ENCODE measurements at regions not wholly inside any gene's neighbourhood (a gene's known extent, or its start where the extent isn't known, plus 50 kb on each side); places are given as distances from the start of the nearest gene placed in this dataset.
"Not testable (repeated sequence)": the region's sequence is repeated elsewhere in the genome, so short reads cannot be mapped to it uniquely, and the experiment has no call there.

GRCh38 chr3:69480986-69481385 is 95.1 kb upstream of the FRMD4B start:
- DNase-seq: not testable (repeated sequence)

GRCh38 chr3:69474186-69474585 is 88.3 kb upstream of the FRMD4B start:
- no peak for DNase-seq

- no peak for DNase-seq
Measured at GRCh38 chr3:69472093-69472492, 86.2 kb upstream of the FRMD4B start.

- no peak for DNase-seq
Measured at GRCh38 chr3:69463531-69463930, 77.6 kb upstream of the FRMD4B start.

- no peak for DNase-seq
Measured at GRCh38 chr3:69462826-69463100, 76.9 kb upstream of the FRMD4B start.

GRCh38 chr3:69462022-69462825 is 76.3 kb upstream of the FRMD4B start:
- no peak for DNase-seq

- DNase-seq: no peak
Measured at GRCh38 chr3:69460034-69460433, 74.1 kb upstream of the FRMD4B start.

- DNase-seq: no peak
Measured at GRCh38 chr3:69458803-69459365, 73.0 kb upstream of the FRMD4B start.

GRCh38 chr3:69456631-69457030 is 70.7 kb upstream of the FRMD4B start:
- DNase-seq: no peak

GRCh38 chr3:69454204-69454787 is 68.4 kb upstream of the FRMD4B start:
- DNase-seq: no peak

- DNase-seq: no peak
Measured at GRCh38 chr3:69452295-69452694, 66.4 kb upstream of the FRMD4B start.

- DNase-seq: no peak
Measured at GRCh38 chr3:69451594-69451993, 65.7 kb upstream of the FRMD4B start.

- no peak for DNase-seq
Measured at GRCh38 chr3:69448877-69449276, 63.0 kb upstream of the FRMD4B start.

GRCh38 chr3:69446402-69447072 is 60.6 kb upstream of the FRMD4B start:
- DNase-seq: no peak

- DNase-seq: no peak
Measured at GRCh38 chr3:69445498-69445897, 59.6 kb upstream of the FRMD4B start.

- no peak for DNase-seq
Measured at GRCh38 chr3:69445024-69445423, 59.1 kb upstream of the FRMD4B start.

- no peak for DNase-seq
Measured at GRCh38 chr3:69443457-69443920, 57.6 kb upstream of the FRMD4B start.

- no peak for DNase-seq
Measured at GRCh38 chr3:69442771-69443311, 57.0 kb upstream of the FRMD4B start.

- no peak for DNase-seq
Measured at GRCh38 chr3:69441732-69442131, 55.8 kb upstream of the FRMD4B start.

GRCh38 chr3:69441040-69441439 is 55.2 kb upstream of the FRMD4B start:
- DNase-seq: no peak

- DNase-seq: no peak
Measured at GRCh38 chr3:69439643-69440270, 53.9 kb upstream of the FRMD4B start.

- DNase-seq: no peak
Measured at GRCh38 chr3:69438476-69438875, 52.6 kb upstream of the FRMD4B start.
